Hematopoietic multipotent progenitor cell treated with erythropoietin and hydrocortisone succinate and interleukin-3 and kit ligand, for 6 days (in vitro differentiated cells): ENCODE measurements at regions not wholly inside any gene's neighbourhood (a gene's known extent, or its start where the extent isn't known, plus 50 kb on each side); places are given as distances from the start of the nearest gene placed in this dataset.
"Not testable (repeated sequence)": the region's sequence is repeated elsewhere in the genome, so short reads cannot be mapped to it uniquely, and the experiment has no call there.

Experiments
- DNase-seq: peaks from one replicate; pipeline ENCODE4 v3.0.0-alpha.2; 2015

GRCh38 chr9:26789959-26790358 is 102.6 kb downstream of the CAAP1 start:
- no peak for DNase-seq

- no peak for DNase-seq
These were observed 106.0 kb downstream of the CAAP1 start for GRCh38 chr9:26786564-26786963.

- DNase-seq = no peak
These were observed 109.7 kb downstream of the CAAP1 start for GRCh38 chr9:26782899-26783298.

- no peak for DNase-seq
These were observed 110.7 kb downstream of the CAAP1 start for GRCh38 chr9:26781906-26782305.

GRCh38 chr9:26780307-26780706 is 112.3 kb downstream of the CAAP1 start:
- DNase-seq = not testable (repeated sequence)

- no peak for DNase-seq
These were observed 113.5 kb downstream of the CAAP1 start for GRCh38 chr9:26779062-26779461.

- DNase-seq = no peak
These were observed 117.2 kb downstream of the CAAP1 start for GRCh38 chr9:26775391-26775790.

GRCh38 chr9:26773056-26773455 is 119.5 kb downstream of the CAAP1 start:
- no peak for DNase-seq

- DNase-seq = no peak
These were observed 121.8 kb downstream of the CAAP1 start for GRCh38 chr9:26770821-26771220.

GRCh38 chr9:26768145-26768544 is 124.5 kb downstream of the CAAP1 start:
- DNase-seq = no peak

- DNase-seq = no peak
These were observed 131.9 kb downstream of the CAAP1 start for GRCh38 chr9:26760675-26761074.

- DNase-seq = no peak
These were observed 133.9 kb downstream of the CAAP1 start for GRCh38 chr9:26758655-26759054.

- no peak for DNase-seq
These were observed 135.7 kb downstream of the CAAP1 start for GRCh38 chr9:26756881-26757280.

- DNase-seq = no peak
These were observed 137.1 kb downstream of the CAAP1 start for GRCh38 chr9:26755476-26755875.

GRCh38 chr9:26754509-26755164 is 138.0 kb downstream of the CAAP1 start:
- no peak for DNase-seq

- no peak for DNase-seq
These were observed 138.6 kb downstream of the CAAP1 start for GRCh38 chr9:26753971-26754370.

GRCh38 chr9:26750162-26750561 is 142.4 kb downstream of the CAAP1 start:
- no peak for DNase-seq

- no peak for DNase-seq
These were observed 144.0 kb downstream of the CAAP1 start for GRCh38 chr9:26748449-26749058.

GRCh38 chr9:26747611-26748010 is 145.0 kb downstream of the CAAP1 start:
- DNase-seq = no peak

- no peak for DNase-seq
These were observed 146.1 kb downstream of the CAAP1 start for GRCh38 chr9:26746357-26747072.

- DNase-seq = no peak
These were observed 147.5 kb downstream of the CAAP1 start for GRCh38 chr9:26745111-26745510.

GRCh38 chr9:26744191-26744965 is 148.2 kb downstream of the CAAP1 start:
- peak; percentile 67 for DNase-seq

- no peak for DNase-seq
These were observed 149.7 kb downstream of the CAAP1 start for GRCh38 chr9:26742828-26743476.
